Right renal pelvis (tissue), 4 donors: ENCODE measurements at regions not wholly inside any gene's neighbourhood (a gene's known extent, or its start where the extent isn't known, plus 50 kb on each side); places are given as distances from the start of the nearest gene placed in this dataset.

Experiments used
- DNase-seq, 4 donors: peaks; one replicate each; pipeline ENCODE4 v3.0.0-alpha.2; 2013; ENCODE audit warnings: low read depth in 4 of 4, low spot score in 3 of 4, missing footprints in 1 of 4

DNA sequence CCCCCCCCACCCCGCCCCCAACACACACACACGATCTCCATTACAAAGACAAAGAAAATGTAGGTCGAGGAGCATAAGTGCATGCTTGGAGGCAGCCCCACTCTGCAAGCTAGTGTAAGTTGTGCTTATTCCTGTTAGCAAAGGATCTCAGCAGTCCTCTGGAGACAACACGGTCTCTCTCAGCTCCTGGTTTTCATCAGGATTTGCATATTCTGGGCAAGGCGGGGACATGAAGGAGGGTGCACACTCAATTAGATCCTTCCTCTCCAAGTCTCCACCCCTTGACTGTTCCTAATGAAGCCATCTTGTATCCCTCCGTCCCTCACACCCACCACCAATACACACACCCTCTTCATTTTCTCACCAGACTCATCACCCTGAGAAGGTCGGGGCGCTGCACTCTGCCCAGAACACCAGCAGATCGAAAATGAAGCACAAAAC lies 63.8 kb downstream of the MRPL46 start:
- DNase-seq: no peak

- no peak for DNase-seq
Measured at GRCh38 chr15:88401996-88402656, 65.1 kb downstream of the MRPL46 start.

DNA sequence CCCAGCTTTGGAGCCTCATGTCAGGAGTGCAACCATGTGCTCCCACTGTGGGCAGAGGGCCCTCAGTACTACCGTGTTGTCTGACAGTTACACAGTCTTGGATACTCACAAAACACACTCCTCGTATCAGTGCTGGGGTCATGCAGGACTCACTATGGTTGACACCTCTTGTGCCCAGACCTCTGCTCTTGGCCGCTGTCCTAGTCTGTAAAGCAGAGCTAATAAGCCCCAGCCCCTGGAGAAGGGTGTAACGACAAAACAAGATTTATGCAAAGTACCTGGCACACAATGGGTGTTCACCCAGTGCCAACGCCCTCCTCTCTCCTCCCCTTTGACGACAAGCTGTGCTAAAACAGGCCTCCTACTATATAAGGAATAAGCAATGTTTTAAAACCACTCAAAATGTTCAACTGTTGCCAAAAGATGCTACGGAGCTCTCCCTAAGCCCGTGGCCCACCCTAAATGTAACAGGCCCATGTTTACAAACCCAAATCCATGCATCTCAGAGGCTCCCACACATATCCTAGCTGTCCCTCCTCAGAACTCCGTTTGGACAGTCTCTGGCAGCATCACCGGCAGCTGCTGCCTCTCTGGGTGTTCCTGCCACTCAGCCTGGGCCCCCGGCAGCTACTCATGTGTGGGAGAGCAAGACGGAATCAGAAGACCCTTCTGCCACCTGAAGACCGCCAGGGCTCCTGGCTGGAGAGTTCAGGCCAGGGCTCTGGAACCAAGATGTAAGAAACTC lies 65.8 kb downstream of the MRPL46 start:
- DNase-seq: no peak

GRCh38 chr15:88400591-88401250 lies 66.5 kb downstream of the MRPL46 start:
- no peak for DNase-seq

- DNase-seq: no peak
Measured at GRCh38 chr15:88400084-88400483, 67.1 kb downstream of the MRPL46 start.

DNA sequence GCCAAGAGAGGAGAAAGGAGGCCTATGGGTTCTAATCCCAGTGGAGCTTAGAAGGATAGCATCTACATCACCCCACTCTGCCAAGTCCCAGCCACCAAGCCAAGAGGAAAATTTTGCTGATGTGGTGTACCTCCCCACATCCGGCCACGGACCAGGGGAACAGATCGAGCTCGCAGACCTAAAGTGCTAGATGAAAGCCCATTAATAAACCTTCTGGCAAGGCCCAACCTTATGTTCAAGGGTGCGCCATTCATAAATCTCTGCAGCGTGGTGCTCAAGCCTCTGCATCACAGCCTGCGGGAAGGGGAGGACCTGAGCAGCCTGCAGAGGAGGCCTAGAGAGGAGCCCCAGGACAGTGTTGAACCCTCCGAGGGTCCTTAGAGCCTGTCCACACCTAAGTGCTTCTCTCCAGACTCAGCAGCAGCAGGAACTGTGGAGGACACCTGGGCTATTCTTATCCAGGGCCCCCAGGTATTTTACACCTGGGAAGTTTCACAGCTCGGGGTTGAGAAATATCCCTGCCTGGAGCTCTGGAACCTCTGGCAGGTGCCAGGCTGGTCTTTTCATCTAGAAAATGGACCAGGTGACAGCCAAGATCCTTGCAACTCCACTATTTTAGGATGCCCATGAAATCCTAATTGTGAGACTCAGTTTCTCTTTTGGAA lies 68.0 kb downstream of the MRPL46 start:
- DNase-seq: no peak

- DNase-seq: no peak
Measured at GRCh38 chr15:88398011-88398410, 69.2 kb downstream of the MRPL46 start.

DNA sequence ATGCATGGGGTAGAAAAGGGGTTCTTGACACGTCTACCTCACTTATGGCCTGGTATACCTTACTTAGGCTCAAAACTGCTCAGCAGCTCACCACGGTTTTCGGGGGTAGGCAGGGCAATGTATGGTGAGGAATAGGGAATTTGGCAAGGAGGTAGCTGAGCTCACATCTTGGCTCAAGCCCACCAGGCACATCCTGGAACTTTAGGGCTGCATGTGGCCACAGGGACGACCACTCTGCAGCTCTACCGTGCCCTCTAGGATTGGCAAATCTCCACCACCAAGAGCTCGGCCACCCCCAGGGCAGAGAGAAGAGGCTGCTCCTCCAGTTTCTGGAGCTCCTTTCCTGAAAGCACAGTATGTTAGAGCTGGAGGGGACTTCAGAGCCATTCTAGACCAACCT lies 69.7 kb downstream of the MRPL46 start:
- no peak for DNase-seq

- DNase-seq: no peak
Measured at GRCh38 chr15:88395872-88396781, 71.1 kb downstream of the MRPL46 start.

- no peak for DNase-seq
Measured at GRCh38 chr15:88395241-88395640, 71.9 kb downstream of the MRPL46 start.

- DNase-seq: peak in 2 of 4 donors; percentile 32 to 43
Measured at GRCh38 chr15:88394553-88395145, 72.5 kb downstream of the MRPL46 start.

DNA sequence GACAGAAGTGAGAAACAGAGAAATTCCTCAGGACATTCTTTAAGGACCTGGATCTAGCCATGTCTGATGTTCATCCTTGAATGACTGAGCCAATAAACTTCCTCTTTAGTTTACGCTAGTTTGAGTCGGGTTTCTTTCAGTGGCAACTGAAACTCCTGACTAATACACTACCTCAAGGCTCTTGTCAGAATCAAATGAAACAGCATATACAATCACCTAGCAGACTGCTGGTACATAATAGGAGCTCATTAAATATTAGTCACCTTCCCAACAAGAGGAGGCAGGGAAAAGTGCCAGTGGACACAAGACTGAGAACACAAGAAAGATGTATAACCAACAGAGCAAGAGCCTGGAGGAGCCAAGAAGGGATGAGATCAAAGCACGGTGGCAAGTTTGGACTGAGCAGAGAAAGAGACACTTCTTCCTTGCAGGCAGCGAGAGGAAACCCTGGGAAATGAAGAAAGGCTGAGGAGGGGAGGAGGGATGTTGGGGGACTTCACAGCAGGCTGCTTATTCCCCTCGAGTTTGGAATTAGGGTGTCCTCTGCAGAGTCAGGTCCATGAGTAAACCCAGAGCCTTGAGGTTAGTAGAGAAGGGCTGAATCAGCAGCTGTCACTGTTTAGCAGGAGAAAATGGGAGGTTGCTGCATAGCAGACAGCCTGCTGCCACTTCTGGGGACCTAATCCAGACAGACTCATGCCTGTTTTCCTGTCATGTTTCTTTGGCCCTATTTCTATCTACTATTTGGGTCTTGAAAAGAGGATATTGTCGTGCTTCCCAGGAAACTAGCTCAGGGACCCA lies 73.3 kb downstream of the MRPL46 start:
- no peak for DNase-seq

DNA sequence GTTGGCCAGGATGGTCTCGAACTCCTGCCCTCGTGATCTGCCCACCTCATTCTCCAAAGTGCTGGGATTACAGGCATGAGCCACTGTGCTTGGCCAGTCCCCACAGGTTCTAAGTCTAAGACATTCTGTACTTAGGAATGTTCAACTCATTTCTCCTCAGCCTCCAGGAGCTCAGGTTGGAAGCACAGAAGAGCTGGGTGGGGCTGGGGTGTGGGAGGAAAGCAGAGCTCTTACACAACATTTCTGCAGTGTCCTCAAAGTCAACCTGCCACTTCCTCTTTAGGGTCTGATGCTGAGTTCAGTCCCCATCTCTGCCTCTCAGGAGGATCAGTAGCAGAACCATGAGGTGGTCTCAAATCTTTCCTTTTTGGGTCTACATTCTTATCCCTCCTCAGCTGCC lies 75.5 kb downstream of the MRPL46 start:
- no peak for DNase-seq

GRCh38 chr15:88391006-88391405 lies 76.2 kb downstream of the MRPL46 start:
- no peak for DNase-seq

- no peak for DNase-seq
Measured at GRCh38 chr15:88390164-88390901, 76.9 kb downstream of the MRPL46 start.

DNA sequence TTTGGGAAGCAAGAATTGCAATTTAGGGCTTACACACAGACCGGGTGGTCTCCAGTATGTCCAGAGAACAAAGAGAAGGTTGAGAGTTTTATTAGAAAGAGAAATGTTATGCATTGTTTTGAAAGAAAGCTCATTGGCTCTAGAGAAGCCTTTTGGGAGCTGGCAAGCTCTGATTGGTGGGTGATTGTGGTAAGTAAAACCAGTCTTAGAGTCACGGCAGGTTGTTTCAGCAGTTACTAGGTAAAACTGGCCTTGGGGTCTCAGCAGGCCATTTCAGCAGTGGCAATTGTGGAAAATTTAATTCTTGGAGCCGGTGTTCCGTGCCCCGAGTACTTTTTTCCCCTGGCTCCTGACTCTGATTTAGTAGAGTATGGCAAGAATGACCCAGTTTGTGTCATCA lies 78.1 kb downstream of the MRPL46 start:
- no peak for DNase-seq

DNA sequence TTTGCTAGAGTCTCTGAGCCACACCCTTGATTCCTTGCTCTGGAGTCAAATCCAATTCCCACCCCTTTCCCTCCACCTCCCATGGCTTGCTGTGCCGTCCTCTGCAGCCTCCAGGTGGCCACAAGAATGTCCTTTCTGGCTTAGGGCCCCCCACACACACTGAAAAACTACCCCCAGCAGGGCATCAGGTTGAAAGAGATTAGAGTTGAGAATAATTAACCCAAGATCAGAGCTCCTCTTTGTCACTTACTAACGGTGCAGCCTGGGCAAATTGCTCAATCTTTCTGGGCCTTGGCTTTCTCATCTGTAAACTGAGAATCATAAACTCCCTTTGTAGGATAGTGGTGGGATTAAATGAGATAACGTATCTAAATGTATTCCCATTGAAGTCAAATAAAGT lies 78.5 kb downstream of the MRPL46 start:
- no peak for DNase-seq

- no peak for DNase-seq
Measured at GRCh38 chr15:88385078-88385700, 82.0 kb downstream of the MRPL46 start.
